ENCODE measurements at regions not wholly inside any gene's neighbourhood (a gene's known extent, or its start where the extent isn't known, plus 50 kb on each side); places are given as distances from the start of the nearest gene placed in this dataset.

GRCh38 chr7:131122394-131122793 is 205.3 kb upstream of the MKLN1 start:
- TF ChIP-seq SCRT1 (tag by site-specific recombination; IDR thresholded peaks at IDR 0.05; ENCODE audit: borderline replicate concordance) (no peak), ZBTB8A (tag by site-specific recombination; IDR thresholded peaks at IDR 0.05) (no peak), ZNF302 (tag by site-specific recombination; IDR thresholded peaks at IDR 0.05; ENCODE audit: low read depth) (no peak)
- TF ChIP-seq, protein P1, sequence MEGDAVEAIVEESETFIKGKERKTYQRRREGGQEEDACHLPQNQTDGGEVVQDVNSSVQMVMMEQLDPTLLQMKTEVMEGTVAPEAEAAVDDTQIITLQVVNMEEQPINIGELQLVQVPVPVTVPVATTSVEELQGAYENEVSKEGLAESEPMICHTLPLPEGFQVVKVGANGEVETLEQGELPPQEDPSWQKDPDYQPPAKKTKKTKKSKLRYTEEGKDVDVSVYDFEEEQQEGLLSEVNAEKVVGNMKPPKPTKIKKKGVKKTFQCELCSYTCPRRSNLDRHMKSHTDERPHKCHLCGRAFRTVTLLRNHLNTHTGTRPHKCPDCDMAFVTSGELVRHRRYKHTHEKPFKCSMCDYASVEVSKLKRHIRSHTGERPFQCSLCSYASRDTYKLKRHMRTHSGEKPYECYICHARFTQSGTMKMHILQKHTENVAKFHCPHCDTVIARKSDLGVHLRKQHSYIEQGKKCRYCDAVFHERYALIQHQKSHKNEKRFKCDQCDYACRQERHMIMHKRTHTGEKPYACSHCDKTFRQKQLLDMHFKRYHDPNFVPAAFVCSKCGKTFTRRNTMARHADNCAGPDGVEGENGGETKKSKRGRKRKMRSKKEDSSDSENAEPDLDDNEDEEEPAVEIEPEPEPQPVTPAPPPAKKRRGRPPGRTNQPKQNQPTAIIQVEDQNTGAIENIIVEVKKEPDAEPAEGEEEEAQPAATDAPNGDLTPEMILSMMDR (tag by site-specific recombination; IDR thresholded peaks at IDR 0.05), result no peak
- TF ChIP-seq, protein P2, sequence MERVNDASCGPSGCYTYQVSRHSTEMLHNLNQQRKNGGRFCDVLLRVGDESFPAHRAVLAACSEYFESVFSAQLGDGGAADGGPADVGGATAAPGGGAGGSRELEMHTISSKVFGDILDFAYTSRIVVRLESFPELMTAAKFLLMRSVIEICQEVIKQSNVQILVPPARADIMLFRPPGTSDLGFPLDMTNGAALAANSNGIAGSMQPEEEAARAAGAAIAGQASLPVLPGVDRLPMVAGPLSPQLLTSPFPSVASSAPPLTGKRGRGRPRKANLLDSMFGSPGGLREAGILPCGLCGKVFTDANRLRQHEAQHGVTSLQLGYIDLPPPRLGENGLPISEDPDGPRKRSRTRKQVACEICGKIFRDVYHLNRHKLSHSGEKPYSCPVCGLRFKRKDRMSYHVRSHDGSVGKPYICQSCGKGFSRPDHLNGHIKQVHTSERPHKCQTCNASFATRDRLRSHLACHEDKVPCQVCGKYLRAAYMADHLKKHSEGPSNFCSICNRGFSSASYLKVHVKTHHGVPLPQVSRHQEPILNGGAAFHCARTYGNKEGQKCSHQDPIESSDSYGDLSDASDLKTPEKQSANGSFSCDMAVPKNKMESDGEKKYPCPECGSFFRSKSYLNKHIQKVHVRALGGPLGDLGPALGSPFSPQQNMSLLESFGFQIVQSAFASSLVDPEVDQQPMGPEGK (tag by site-specific recombination; IDR thresholded peaks at IDR 0.05), result no peak
- TF ChIP-seq, protein P3, sequence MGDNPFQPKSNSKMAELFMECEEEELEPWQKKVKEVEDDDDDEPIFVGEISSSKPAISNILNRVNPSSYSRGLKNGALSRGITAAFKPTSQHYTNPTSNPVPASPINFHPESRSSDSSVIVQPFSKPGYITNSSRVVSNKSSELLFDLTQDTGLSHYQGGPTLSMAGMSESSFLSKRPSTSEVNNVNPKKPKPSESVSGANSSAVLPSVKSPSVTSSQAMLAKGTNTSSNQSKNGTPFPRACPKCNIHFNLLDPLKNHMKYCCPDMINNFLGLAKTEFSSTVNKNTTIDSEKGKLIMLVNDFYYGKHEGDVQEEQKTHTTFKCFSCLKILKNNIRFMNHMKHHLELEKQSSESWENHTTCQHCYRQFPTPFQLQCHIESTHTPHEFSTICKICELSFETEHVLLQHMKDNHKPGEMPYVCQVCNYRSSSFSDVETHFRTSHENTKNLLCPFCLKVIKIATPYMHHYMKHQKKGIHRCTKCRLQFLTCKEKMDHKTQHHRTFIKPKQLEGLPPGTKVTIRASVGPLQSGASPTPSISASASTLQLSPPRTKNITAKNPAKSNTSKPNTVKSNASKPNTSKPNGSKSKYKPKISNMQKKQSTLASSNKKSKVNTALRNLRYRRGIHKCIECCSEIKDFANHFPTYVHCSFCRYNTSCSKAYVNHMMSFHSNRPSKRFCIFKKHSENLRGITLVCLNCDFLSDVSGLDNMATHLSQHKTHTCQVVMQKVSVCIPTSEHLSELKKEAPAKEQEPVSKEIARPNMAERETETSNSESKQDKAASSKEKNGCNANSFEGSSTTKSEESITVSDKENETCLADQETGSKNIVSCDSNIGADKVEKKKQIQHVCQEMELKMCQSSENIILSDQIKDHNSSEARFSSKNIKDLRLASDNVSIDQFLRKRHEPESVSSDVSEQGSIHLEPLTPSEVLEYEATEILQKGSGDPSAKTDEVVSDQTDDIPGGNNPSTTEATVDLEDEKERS (tag by site-specific recombination; IDR thresholded peaks at IDR 0.05), result no peak

All from HEK293 (cell line).